GM19463 (cell line): ENCODE measurements at regions not wholly inside any gene's neighbourhood (a gene's known extent, or its start where the extent isn't known, plus 50 kb on each side); places are given as distances from the start of the nearest gene placed in this dataset.
A peak's percentile ranks its signal among the peaks of the same experiment; 100 is the strongest.

Source experiments
- ATAC-seq: cut with Tn5 transposase; IDR thresholded peaks from one replicate; pipeline ENCODE4 v1.9.1; 2021; ENCODE audit warnings: mild to moderate bottlenecking, moderate library complexity; ENCODE audit not compliant: unreplicated experiment

GRCh38 chr2:194253528-194254259, 1403.3 kb upstream of the SLC39A10 start:
- no peak for ATAC-seq

GRCh38 chr2:194252127-194252526, 1404.9 kb upstream of the SLC39A10 start:
- ATAC-seq = no peak

GRCh38 chr2:194232600-194232999, 1424.4 kb upstream of the SLC39A10 start:
- ATAC-seq = no peak

GRCh38 chr2:194223218-194223617, 1433.8 kb upstream of the SLC39A10 start:
- ATAC-seq = no peak

- no peak for ATAC-seq
These were observed 1442.8 kb upstream of the SLC39A10 start for GRCh38 chr2:194214192-194214591.

- ATAC-seq = no peak
These were observed 1451.3 kb upstream of the SLC39A10 start for GRCh38 chr2:194205568-194206227.

- ATAC-seq = no peak
These were observed 1453.1 kb upstream of the SLC39A10 start for GRCh38 chr2:194203898-194204297.

GRCh38 chr2:194182888-194183287, 1474.1 kb upstream of the SLC39A10 start:
- ATAC-seq = no peak

- no peak for ATAC-seq
These were observed 1480.9 kb upstream of the SLC39A10 start for GRCh38 chr2:194176134-194176533.

- ATAC-seq = peak; percentile 86
These were observed 1490.2 kb upstream of the SLC39A10 start for GRCh38 chr2:194166818-194167217.

- ATAC-seq = no peak
These were observed 1501.6 kb upstream of the SLC39A10 start for GRCh38 chr2:194155431-194155830.

GRCh38 chr2:194151231-194151630, 1505.8 kb upstream of the SLC39A10 start:
- no peak for ATAC-seq

GRCh38 chr2:194135463-194135862, 1521.6 kb upstream of the SLC39A10 start:
- ATAC-seq = no peak

GRCh38 chr2:194128810-194129209, 1528.2 kb upstream of the SLC39A10 start:
- no peak for ATAC-seq

- ATAC-seq = no peak
These were observed 1530.6 kb upstream of the SLC39A10 start for GRCh38 chr2:194126418-194126817.

GRCh38 chr2:194116861-194117260, 1540.2 kb upstream of the SLC39A10 start:
- no peak for ATAC-seq

GRCh38 chr2:194105358-194105757, 1551.7 kb upstream of the SLC39A10 start:
- ATAC-seq = no peak

GRCh38 chr2:194104687-194105086, 1552.3 kb upstream of the SLC39A10 start:
- peak; percentile 94 for ATAC-seq

- peak; percentile 3 for ATAC-seq
These were observed 1552.9 kb upstream of the SLC39A10 start for GRCh38 chr2:194103941-194104659.

GRCh38 chr2:194102546-194102945, 1554.5 kb upstream of the SLC39A10 start:
- ATAC-seq = no peak

GRCh38 chr2:194100201-194100600, 1556.8 kb upstream of the SLC39A10 start:
- no peak for ATAC-seq

GRCh38 chr2:194096402-194096801, 1560.6 kb upstream of the SLC39A10 start:
- peak; percentile 51 for ATAC-seq
